ENCODE measurements at regions not wholly inside any gene's neighbourhood (a gene's known extent, or its start where the extent isn't known, plus 50 kb on each side); places are given as distances from the start of the nearest gene placed in this dataset.

- H3K9me3 ChIP-seq: no peaks in the 10 kb centered on the region
- TF ChIP-seq CTCF (IDR thresholded peaks at IDR 0.05) (no peak), POLR2A (IDR thresholded peaks at IDR 0.05) (no peak)
- no peak for DNase-seq
- 35% methylated on average over 2 of the region's 2 CpGs for WGBS (ENCODE audit: insufficient coverage, low coverage, low lambda C conversion rate, missing lambda C conversion rate)
- no peak for ATAC-seq
- H3K4me1 ChIP-seq: no peaks in the 10 kb centered on the region
- no peaks in the 10 kb centered on the region for H3K36me3 ChIP-seq
- no peak overlapping the region for H3K27ac ChIP-seq
- no peak overlapping the region for H3K4me3 ChIP-seq
- intact Hi-C loops (cut with DNase I): no loop called here
- H3K27me3 ChIP-seq: no peaks in the 10 kb centered on the region
Observed at GRCh38 chr14:84555493-84555892, 974.5 kb upstream of the FLRT2 start.

- WGBS (ENCODE audit: insufficient coverage, low coverage, low lambda C conversion rate, missing lambda C conversion rate): 62% methylated on average over 5 of the region's 6 CpGs
- Histone ChIP-seq H3K4me1 (no peaks in the 10 kb centered on the region), H3K4me3 (no peak overlapping the region), H3K36me3 (no peaks in the 10 kb centered on the region), H3K27ac (no peak overlapping the region), H3K9me3 (no peaks in the 10 kb centered on the region), H3K27me3 (no peaks in the 10 kb centered on the region)
- no peak for TF ChIP-seq POLR2A (IDR thresholded peaks at IDR 0.05)
- TF ChIP-seq CTCF (IDR thresholded peaks at IDR 0.05): no peak
- intact Hi-C loops (cut with DNase I): no loop called here
- no peak for DNase-seq
- no peak for ATAC-seq
Observed at GRCh38 chr14:84566109-84566508, 963.8 kb upstream of the FLRT2 start.

- Histone ChIP-seq H3K9me3 (no peaks in the 10 kb centered on the region), H3K36me3 (no peaks in the 10 kb centered on the region), H3K4me3 (no peak overlapping the region), H3K27me3 (no peaks in the 10 kb centered on the region), H3K27ac (no peak overlapping the region), H3K4me1 (no peaks in the 10 kb centered on the region)
- TF ChIP-seq POLR2A (IDR thresholded peaks at IDR 0.05) (no peak), CTCF (IDR thresholded peaks at IDR 0.05) (no peak)
- intact Hi-C loops (cut with DNase I): no loop called here
- no peak for DNase-seq
- ATAC-seq: no peak
Observed at GRCh38 chr14:84575681-84576080, 954.3 kb upstream of the FLRT2 start.

GRCh38 chr14:84579292-84579691 is 950.7 kb upstream of the FLRT2 start:
- H3K27me3 ChIP-seq: no peaks in the 10 kb centered on the region
- no peaks in the 10 kb centered on the region for H3K4me1 ChIP-seq
- TF ChIP-seq CTCF (IDR thresholded peaks at IDR 0.05): no peak
- TF ChIP-seq POLR2A (IDR thresholded peaks at IDR 0.05): no peak
- no peak overlapping the region for H3K4me3 ChIP-seq
- no peaks in the 10 kb centered on the region for H3K9me3 ChIP-seq
- no peak overlapping the region for H3K27ac ChIP-seq
- intact Hi-C loops (cut with DNase I): no loop called here
- 91% methylated on average over 3 of the region's 3 CpGs for WGBS (ENCODE audit: insufficient coverage, low coverage, low lambda C conversion rate, missing lambda C conversion rate)
- no peak for ATAC-seq
- no peaks in the 10 kb centered on the region for H3K36me3 ChIP-seq
- DNase-seq: no peak

GRCh38 chr14:84581041-84581440 is 948.9 kb upstream of the FLRT2 start:
- H3K4me3 ChIP-seq: no peak overlapping the region
- no peaks in the 10 kb centered on the region for H3K9me3 ChIP-seq
- no peaks in the 10 kb centered on the region for H3K36me3 ChIP-seq
- no peaks in the 10 kb centered on the region for H3K27me3 ChIP-seq
- no peak overlapping the region for H3K27ac ChIP-seq
- ATAC-seq: no peak
- no peak for DNase-seq
- TF ChIP-seq CTCF (IDR thresholded peaks at IDR 0.05): no peak
- TF ChIP-seq POLR2A (IDR thresholded peaks at IDR 0.05): no peak
- H3K4me1 ChIP-seq: no peaks in the 10 kb centered on the region
- intact Hi-C loops (cut with DNase I): no loop called here
